ENCODE measurements at regions not wholly inside any gene's neighbourhood (a gene's known extent, or its start where the extent isn't known, plus 50 kb on each side); places are given as distances from the start of the nearest gene placed in this dataset.
"Not testable (repeated sequence)": the region's sequence is repeated elsewhere in the genome, so short reads cannot be mapped to it uniquely, and the experiment has no call there.

- Histone ChIP-seq H3K4me1 (no peaks in the 10 kb centered on the region), H3K27me3 (no peaks in the 10 kb centered on the region), H3K4me3 (no peak overlapping the region), H3K9me3 (no peaks in the 10 kb centered on the region), H3K36me3 (no peaks in the 10 kb centered on the region), H3K27ac (no peak overlapping the region)
- WGBS, 2 donors, result 63 to 76% methylated on average over 2 of the region's 2 CpGs
- no peak for DNase-seq (ENCODE audit: low spot score in 2 of 2)
- TF ChIP-seq CTCF (IDR thresholded peaks at IDR 0.05) (no peak), POLR2A (IDR thresholded peaks at IDR 0.05) (no peak), EP300 (IDR thresholded peaks at IDR 0.05) (no peak)
These were observed 117.0 kb downstream of the DCK start for GRCh38 chr4:71110499-71110898.

- H3K27me3 ChIP-seq; H3K36me3 ChIP-seq; DNase-seq (ENCODE audit: low spot score in 2 of 2); H3K9me3 ChIP-seq; H3K4me3 ChIP-seq; H3K4me1 ChIP-seq; H3K27ac ChIP-seq: not testable (repeated sequence)
- 82 to 83% methylated on average over 4 of the region's 4 CpGs for WGBS, 2 donors
These were observed 117.7 kb downstream of the DCK start for GRCh38 chr4:71111133-71111532.

GRCh38 chr4:71113294-71113693, 119.8 kb downstream of the DCK start:
- WGBS, 2 donors, result 97 to 100% methylated on average over 1 of the region's 1 CpG
- no peaks in the 10 kb centered on the region for H3K36me3 ChIP-seq
- H3K9me3 ChIP-seq, result no peaks in the 10 kb centered on the region
- H3K27me3 ChIP-seq, result no peaks in the 10 kb centered on the region
- H3K27ac ChIP-seq, result no peak overlapping the region
- H3K4me1 ChIP-seq, result no peaks in the 10 kb centered on the region
- no peak overlapping the region for H3K4me3 ChIP-seq
- TF ChIP-seq CTCF (IDR thresholded peaks at IDR 0.05) (peak in 1 of 5 experiments; percentile 6), POLR2A (IDR thresholded peaks at IDR 0.05) (no peak), EP300 (IDR thresholded peaks at IDR 0.05) (no peak)
- no peak for DNase-seq (ENCODE audit: low spot score in 2 of 2)

GRCh38 chr4:71120831-71121524, 127.5 kb downstream of the DCK start:
- TF ChIP-seq EP300 (IDR thresholded peaks at IDR 0.05) (no peak), POLR2A (IDR thresholded peaks at IDR 0.05) (no peak), CTCF (IDR thresholded peaks at IDR 0.05) (no peak)
- no peaks in the 10 kb centered on the region for H3K27me3 ChIP-seq
- no peak overlapping the region for H3K4me3 ChIP-seq
- H3K9me3 ChIP-seq, result peaks cover 0 to 6% (median 0%) of the 10 kb centered on the region in 4 donors
- no peak for DNase-seq (ENCODE audit: low spot score in 2 of 2)
- H3K36me3 ChIP-seq, result no peaks in the 10 kb centered on the region
- no peaks in the 10 kb centered on the region for H3K4me1 ChIP-seq
- no peak overlapping the region for H3K27ac ChIP-seq
- 90 to 95% methylated on average over 8 of the region's 37 CpGs for WGBS, 2 donors

- Histone ChIP-seq H3K27ac (no peak overlapping the region), H3K4me1 (no peaks in the 10 kb centered on the region), H3K27me3 (no peaks in the 10 kb centered on the region), H3K9me3 (peaks cover 0 to 6% (median 0%) of the 10 kb centered on the region in 4 donors), H3K4me3 (no peak overlapping the region), H3K36me3 (no peaks in the 10 kb centered on the region)
- no peak for DNase-seq (ENCODE audit: low spot score in 2 of 2)
- 88 to 89% methylated on average over 4 of the region's 4 CpGs for WGBS, 2 donors
- TF ChIP-seq EP300 (IDR thresholded peaks at IDR 0.05) (no peak), POLR2A (IDR thresholded peaks at IDR 0.05) (no peak), CTCF (IDR thresholded peaks at IDR 0.05) (no peak)
These were observed 130.5 kb downstream of the DCK start for GRCh38 chr4:71123951-71124350.

Measured in tibial nerve (tissue), 4 donors.